ENCODE measurements at regions not wholly inside any gene's neighbourhood (a gene's known extent, or its start where the extent isn't known, plus 50 kb on each side); places are given as distances from the start of the nearest gene placed in this dataset.

DNA sequence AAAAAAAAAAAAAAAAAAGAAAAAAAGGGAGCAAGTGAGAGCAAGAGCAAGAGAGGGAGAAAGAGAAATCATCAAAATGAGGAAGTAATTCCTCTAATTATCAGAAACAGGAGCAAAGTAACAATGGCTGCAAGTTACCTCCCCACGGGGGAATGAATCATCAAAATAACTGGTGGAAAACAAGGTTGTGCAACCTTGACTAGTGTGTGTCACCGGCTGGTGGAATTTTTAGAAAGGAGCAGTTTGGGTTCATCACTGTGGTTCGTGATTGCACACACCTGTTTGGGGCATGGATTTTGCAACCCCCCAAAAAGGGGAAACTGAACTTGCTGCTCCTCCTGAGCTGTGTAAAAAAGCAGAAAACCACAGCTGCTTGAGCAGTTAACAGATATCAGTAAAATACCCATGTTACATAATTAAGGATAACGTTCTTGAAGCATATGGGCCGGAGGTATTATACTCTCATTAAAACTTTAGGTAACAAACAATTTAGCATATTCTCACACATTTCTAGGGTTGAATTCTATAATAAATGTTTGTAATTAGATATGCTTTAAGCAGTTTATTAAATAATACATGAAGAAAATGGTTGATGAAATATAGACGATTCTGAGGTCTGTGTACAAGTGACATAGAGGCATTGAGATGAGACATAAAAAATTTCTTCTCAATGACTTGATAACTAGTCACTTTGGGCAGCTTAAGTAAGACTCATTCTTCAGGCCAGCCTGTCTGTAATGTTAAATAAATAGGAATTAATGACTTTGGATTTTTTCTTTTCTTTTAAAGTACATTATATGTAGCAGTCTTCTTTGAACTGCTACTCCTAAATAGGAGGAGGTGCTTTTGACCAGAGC lies 184.2 kb upstream of the ZEB2 start:
- no peak for DNase-seq

DNA sequence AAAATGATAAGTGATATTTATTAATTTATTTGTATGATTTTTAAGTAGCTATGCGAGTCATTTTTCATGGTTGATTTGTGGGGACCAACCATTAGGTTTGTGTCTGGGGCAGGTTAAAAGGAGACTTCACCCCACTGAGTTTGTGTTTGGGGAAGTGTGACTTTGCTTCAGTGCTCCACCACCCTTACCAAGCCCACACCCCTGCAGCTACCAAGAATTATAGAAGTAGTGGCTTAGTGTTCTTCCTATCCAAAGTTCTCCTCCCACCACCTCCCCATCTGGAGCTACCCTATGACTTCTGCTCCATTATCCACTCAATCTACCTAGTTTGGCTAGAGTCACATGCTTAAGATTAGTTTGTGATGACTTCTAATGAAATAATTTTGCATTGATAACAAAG lies 182.1 kb upstream of the ZEB2 start:
- no peak for DNase-seq

GRCh38 chr2:144701259-144701658 lies 181.3 kb upstream of the ZEB2 start:
- DNase-seq, result no peak

DNA sequence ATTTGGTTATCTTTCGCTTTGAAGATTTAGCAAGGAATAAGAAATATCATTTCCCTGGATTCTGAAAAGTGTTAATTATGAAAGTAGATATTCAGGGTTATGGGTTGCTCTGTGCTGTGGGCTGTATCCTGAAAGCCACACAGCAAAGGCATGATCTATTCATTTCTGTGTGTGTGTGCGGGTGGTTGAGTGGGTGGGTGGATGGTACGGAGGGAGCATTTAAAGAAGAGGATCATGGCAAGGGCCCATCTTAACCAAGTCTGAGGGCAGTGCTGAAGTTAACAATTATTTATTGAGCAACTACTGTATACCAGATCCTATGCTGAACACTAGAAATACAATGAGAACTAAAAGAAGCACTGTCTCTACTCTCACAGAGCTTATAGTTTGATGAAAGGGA lies 178.2 kb upstream of the ZEB2 start:
- DNase-seq, result no peak

DNA sequence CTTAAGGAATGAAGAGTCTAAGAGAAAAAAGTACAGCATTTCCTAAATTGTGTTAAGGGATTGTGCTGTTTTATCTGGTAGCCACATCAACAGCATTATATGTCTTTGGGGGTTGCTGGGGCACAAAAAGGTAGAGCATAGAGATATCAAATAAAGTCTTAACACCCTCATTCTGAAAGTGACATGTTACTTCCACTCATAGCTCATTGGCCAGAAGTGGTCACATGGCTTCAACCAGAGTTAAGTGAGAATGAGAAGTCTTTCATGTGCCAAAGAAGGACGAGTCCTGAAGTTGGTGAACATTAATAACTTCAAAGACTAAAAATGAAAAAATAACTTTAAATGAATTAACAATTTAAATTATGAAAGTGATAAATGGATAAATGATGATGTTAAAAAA lies 175.7 kb upstream of the ZEB2 start:
- no peak for DNase-seq

- no peak for DNase-seq
These were observed 174.5 kb upstream of the ZEB2 start for GRCh38 chr2:144694456-144694855.

- no peak for DNase-seq
These were observed 173.3 kb upstream of the ZEB2 start for GRCh38 chr2:144693179-144693578.

GRCh38 chr2:144692661-144693060 lies 172.7 kb upstream of the ZEB2 start:
- no peak for DNase-seq

DNA sequence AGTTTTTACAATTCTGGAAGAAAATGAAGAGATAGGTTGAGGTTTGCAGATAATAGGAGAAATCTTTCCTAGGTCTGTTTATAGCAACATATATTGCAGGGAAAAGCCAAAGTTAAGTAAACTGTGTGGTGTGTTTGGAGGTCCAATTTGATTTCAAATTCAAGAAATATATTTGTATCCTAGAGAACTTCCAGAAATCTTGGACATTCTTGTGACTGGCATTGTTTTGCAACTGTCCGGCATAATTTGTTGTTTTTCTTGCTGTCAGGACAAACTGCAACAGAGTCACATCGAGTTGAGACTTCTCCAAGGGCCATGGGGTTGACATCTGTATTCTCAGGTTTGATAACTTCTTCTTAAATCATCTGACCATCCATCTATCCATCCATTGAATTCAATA lies 170.9 kb upstream of the ZEB2 start:
- no peak for DNase-seq

DNA sequence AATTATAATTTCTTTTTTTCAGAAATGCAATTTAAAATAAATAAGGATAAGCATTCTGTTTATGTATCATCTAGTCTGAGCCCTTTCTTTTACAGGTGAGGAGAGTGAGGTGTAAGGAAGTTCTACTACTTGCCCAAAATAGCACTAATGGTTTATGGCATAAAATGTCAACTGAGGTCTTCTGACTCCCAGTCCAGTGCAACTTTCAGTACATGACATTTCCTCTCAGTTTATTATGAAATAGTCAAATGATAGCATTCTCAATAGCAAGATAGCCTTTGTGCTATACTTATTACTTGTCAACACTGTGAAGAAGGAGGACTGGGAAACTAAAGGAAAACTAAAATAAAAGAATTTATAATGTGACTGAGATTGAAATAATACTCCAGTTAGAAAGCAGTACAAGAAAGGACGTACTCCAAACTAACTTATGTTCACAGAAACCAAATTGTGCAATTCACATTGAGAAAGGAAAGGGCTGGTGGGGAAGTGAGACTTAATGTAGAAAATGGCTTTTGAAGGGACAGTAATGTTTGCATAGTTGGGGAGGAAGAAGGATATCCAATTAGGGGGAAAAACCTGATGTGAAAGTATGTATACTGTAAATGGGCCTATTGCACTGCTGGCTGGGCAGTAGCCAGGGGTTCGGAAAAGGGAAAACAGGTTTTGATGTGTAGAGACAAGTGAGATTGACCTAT lies 166.7 kb upstream of the ZEB2 start:
- DNase-seq, result no peak

GRCh38 chr2:144683966-144684365 lies 164.0 kb upstream of the ZEB2 start:
- no peak for DNase-seq

DNA sequence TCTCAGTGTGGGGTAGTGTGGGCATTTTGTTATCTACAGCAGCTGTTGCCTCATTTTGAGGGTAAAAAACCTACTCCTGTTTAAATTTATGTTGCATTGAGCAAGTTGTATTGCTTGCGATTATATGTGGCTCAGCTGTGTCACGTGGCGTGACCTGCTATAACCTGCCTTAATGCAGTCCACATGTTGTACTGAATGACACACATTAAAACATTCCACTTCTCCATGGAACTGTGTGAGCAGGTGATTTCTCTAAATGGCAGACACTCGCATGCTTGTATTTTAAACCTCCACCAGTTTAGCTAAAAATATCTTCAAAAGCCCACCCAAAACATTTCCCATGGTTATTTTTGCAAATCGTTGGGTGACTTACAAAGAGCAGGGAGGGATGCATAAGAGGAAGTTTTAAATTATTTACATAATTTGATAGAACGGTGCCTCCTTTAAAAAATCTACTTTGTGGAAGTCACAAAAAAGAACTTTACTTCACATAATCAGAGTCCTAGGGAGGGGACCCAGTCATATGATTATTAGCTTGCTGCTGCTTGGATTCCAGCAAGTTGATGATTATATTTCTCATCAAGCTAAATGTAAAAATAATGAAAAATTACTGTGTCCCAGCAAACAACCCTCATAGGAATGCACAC lies 163.3 kb upstream of the ZEB2 start:
- DNase-seq, result no peak

- no peak for DNase-seq
These were observed 162.3 kb upstream of the ZEB2 start for GRCh38 chr2:144682248-144682647.

- no peak for DNase-seq
These were observed 161.5 kb upstream of the ZEB2 start for GRCh38 chr2:144681389-144681788.

- DNase-seq, result no peak
These were observed 160.0 kb upstream of the ZEB2 start for GRCh38 chr2:144679942-144680341.

GRCh38 chr2:144678736-144679135 lies 158.8 kb upstream of the ZEB2 start:
- DNase-seq, result no peak

DNA sequence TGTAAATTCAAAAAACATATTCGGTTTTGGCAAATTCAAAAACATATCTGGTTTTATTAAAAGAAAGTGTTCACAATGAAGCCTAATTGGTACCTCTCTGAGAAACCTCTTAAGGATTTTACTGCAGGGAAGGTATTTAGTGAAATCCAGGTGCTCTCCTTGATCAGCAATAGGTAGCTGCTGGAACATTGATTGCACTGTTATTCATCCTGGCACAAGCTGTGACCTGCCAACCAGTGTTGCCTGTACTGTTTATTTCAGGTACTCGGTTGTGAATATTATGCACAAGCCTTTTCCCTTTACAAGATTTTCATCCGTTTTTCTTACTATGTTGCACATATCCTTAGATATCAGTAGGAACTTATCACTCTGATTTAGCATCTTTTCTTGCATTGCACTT lies 155.8 kb upstream of the ZEB2 start:
- DNase-seq, result no peak

DNA sequence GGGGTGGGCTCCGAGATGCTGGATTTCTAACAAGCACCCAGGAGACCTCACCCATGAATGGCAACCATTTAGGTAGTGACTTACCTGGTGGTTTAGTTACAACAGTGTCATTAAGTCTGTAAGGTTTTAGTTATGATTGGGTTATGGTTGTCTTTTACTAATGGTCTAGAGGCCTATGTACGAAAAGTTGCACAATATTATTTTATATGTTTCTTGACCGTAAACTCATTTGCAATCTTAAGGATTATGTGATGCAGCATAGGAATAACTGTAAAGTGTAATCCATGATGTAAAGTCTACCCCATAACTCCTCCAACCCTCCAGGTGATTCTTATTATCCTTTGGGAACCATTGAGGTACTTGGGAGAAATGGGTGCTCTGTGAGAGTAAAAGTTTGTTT lies 155.4 kb upstream of the ZEB2 start:
- DNase-seq, result no peak

DNA sequence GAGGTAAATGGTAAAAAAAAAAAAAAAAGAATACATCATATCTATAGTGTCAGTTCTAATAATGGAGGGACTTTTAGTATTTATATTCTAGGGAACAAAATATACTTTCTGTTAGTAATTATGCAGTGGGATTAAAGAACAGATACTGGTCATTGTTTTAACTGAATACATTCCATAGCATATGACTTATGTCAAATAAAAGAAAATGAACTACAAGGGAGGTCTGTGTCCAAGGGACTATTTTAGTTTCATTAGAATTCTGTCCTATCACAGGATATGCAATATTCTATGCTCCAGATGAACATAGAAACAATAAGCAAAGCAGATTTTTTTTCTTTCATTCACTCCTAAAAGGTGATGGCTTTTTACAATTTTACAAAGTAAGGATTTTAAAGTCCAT lies 154.2 kb upstream of the ZEB2 start:
- no peak for DNase-seq

DNA sequence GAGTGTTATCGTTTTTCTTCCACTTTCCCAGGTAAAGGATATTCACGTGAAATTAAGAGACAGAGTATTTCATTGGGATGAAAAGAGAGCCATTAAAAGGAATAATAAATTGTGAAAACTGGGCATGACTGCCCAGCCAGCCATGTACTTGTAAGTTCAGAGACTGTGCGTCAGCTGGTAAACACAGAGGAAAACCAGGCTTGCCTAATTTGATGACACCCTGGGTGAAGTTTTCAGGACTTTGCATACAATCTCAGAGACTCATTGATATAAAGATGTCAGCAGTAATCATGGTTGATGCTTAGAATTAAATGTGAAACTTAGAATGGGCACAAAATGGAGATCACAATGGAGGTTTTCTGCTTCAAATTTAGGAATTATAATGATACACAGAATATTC lies 153.5 kb upstream of the ZEB2 start:
- DNase-seq, result no peak

- DNase-seq, result no peak
These were observed 152.0 kb upstream of the ZEB2 start for GRCh38 chr2:144671695-144672455.

- DNase-seq, result no peak
These were observed 150.8 kb upstream of the ZEB2 start for GRCh38 chr2:144670738-144671137.

DNA sequence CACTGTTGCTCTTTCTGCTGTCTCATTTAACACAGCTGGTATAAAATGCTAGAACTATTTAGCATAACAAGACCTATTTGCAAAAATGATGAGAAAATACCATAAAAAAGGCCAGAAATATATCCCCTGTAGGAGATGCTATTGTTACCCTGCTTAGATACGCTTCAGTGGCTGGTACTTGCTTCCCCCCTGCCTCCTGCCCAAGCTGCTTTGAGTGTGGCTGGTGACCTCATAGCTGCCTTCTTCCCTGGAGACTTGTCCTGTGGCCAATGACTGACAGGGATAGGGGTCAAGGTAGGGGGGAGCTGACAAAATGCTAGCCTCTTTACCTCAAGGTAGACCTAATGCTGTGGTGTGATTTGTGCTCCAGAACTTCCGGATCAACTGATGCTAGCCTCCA lies 150.2 kb upstream of the ZEB2 start:
- DNase-seq, result no peak
